Tibial nerve (tissue), 4 donors: ENCODE measurements at regions not wholly inside any gene's neighbourhood (a gene's known extent, or its start where the extent isn't known, plus 50 kb on each side); places are given as distances from the start of the nearest gene placed in this dataset.

Source experiments
- DNase-seq, 2 donors: peaks; one replicate each; pipeline ENCODE4 v3.0.0-alpha.2; 2019; ENCODE audit warnings: low spot score in 2 of 2
- H3K27ac ChIP-seq, 4 donors: fragments of 200-600 bp; sonication (generic) in 3 of 4; one replicate each; pipeline ENCODE4 v1.5.1; 2017 to 2019; ENCODE audit warnings: mild to moderate bottlenecking in 1 of 4
- H3K27me3 ChIP-seq, 2 donors: fragments of 200-600 bp; sonication (generic) in 1 of 2; one replicate each; pipeline versions ENCODE4 v1.5.1 to v1.6.0; 2017 to 2019
- H3K36me3 ChIP-seq, 3 donors: fragments of 200-600 bp; sonication (generic); one replicate each; pipeline ENCODE4 v1.5.1; 2018 to 2019
- H3K4me1 ChIP-seq, 4 donors: fragments of 200-600 bp; sonication (generic) in 3 of 4; one replicate each; pipeline ENCODE4 v1.5.1; 2017 to 2019
- H3K4me3 ChIP-seq, 4 donors: fragments of 200-600 bp; sonication (generic) in 3 of 4; one replicate each; pipeline ENCODE4 v1.5.1; 2017 to 2019; ENCODE audit warnings: mild to moderate bottlenecking in 1 of 4, moderate library complexity in 1 of 4
- H3K9me3 ChIP-seq, 4 donors: fragments of 200-600 bp; sonication (generic) in 3 of 4; one replicate each; pipeline ENCODE4 v1.5.1; 2017 to 2019
- CTCF ChIP-seq, 5 experiments: fragments of 200-600 bp in 3 of 5; fragments of 450-650 bp in 2 of 5; sonication (generic) in 3 of 5; IDR thresholded peaks; one replicate each; pipeline ENCODE4 v1.5.1; 2016 to 2019; ENCODE audit warnings: antibody characterized with exemption in 5 of 5, mild to moderate bottlenecking in 3 of 5, moderate library complexity in 2 of 5
- EP300 ChIP-seq, 2 donors: sonication (generic); formaldehyde crosslinking; IDR thresholded peaks; one replicate each; pipeline ENCODE4 v1.6.1; 2017; ENCODE audit warnings: antibody characterized with exemption in 2 of 2, mild to moderate bottlenecking in 1 of 2
- POLR2A ChIP-seq, 2 donors: fragments of 450-650 bp; IDR thresholded peaks; one replicate each; pipeline ENCODE4 v1.6.1; 2017; ENCODE audit warnings: antibody characterized with exemption in 2 of 2, mild to moderate bottlenecking in 2 of 2, moderate library complexity in 2 of 2
- WGBS, 2 donors: methylation state at CpG; one replicate each; pipeline ENCODE4 v1.1.5; 2018; 5-methylcytosine and 5-hydroxymethylcytosine counted together

- H3K4me3 ChIP-seq, result no peak overlapping the region
- 71 to 84% methylated on average over 3 of the region's 3 CpGs for WGBS, 2 donors
- no peak for TF ChIP-seq EP300 (IDR thresholded peaks at IDR 0.05)
- TF ChIP-seq CTCF (IDR thresholded peaks at IDR 0.05), result no peak
- TF ChIP-seq POLR2A (IDR thresholded peaks at IDR 0.05), result no peak
- no peaks in the 10 kb centered on the region for H3K27me3 ChIP-seq
- no peaks in the 10 kb centered on the region for H3K36me3 ChIP-seq
- DNase-seq, result no peak
- peaks cover 0 to 19% (median 0%) of the 10 kb centered on the region in 4 donors for H3K9me3 ChIP-seq
- H3K27ac ChIP-seq, result no peak overlapping the region
- no peaks in the 10 kb centered on the region for H3K4me1 ChIP-seq
Measured at GRCh38 chr2:149972066-149972465, 384.5 kb upstream of the MMADHC start.

GRCh38 chr2:149954981-149955600 is 367.5 kb upstream of the MMADHC start:
- TF ChIP-seq CTCF (IDR thresholded peaks at IDR 0.05), result no peak
- no peak for TF ChIP-seq EP300 (IDR thresholded peaks at IDR 0.05)
- TF ChIP-seq POLR2A (IDR thresholded peaks at IDR 0.05), result no peak
- H3K27ac ChIP-seq, result no peak overlapping the region
- WGBS, 2 donors, result 25 to 34% methylated on average over 6 of the region's 6 CpGs
- H3K4me1 ChIP-seq, result peaks cover 0 to 10% (median 0%) of the 10 kb centered on the region in 4 donors
- no peak for DNase-seq
- no peaks in the 10 kb centered on the region for H3K36me3 ChIP-seq
- peaks cover 0 to 4% (median 0%) of the 10 kb centered on the region in 4 donors for H3K9me3 ChIP-seq
- H3K27me3 ChIP-seq, result no peaks in the 10 kb centered on the region
- no peak overlapping the region for H3K4me3 ChIP-seq

- Histone ChIP-seq H3K4me3 (no peak overlapping the region), H3K27ac (no peak overlapping the region), H3K36me3 (no peaks in the 10 kb centered on the region), H3K4me1 (peaks cover 0 to 10% (median 0%) of the 10 kb centered on the region in 4 donors), H3K27me3 (no peaks in the 10 kb centered on the region), H3K9me3 (no peaks in the 10 kb centered on the region)
- TF ChIP-seq EP300 (IDR thresholded peaks at IDR 0.05), result no peak
- TF ChIP-seq CTCF (IDR thresholded peaks at IDR 0.05), result no peak
- TF ChIP-seq POLR2A (IDR thresholded peaks at IDR 0.05), result no peak
- WGBS, 2 donors, result 81 to 90% methylated on average over 3 of the region's 3 CpGs
- DNase-seq, result no peak
Measured at GRCh38 chr2:149953627-149954026, 366.1 kb upstream of the MMADHC start.

- H3K9me3 ChIP-seq, result no peaks in the 10 kb centered on the region
- WGBS, 2 donors, result 79 to 88% methylated on average over 1 of the region's 1 CpG
- TF ChIP-seq POLR2A (IDR thresholded peaks at IDR 0.05), result no peak
- TF ChIP-seq CTCF (IDR thresholded peaks at IDR 0.05), result no peak
- TF ChIP-seq EP300 (IDR thresholded peaks at IDR 0.05), result no peak
- H3K27me3 ChIP-seq, result no peaks in the 10 kb centered on the region
- H3K4me3 ChIP-seq, result no peak overlapping the region
- no peak for DNase-seq
- H3K36me3 ChIP-seq, result no peaks in the 10 kb centered on the region
- H3K27ac ChIP-seq, result no peak overlapping the region
- H3K4me1 ChIP-seq, result no peaks in the 10 kb centered on the region
Measured at GRCh38 chr2:149931486-149931885, 343.9 kb upstream of the MMADHC start.

- Histone ChIP-seq H3K9me3 (no peaks in the 10 kb centered on the region), H3K4me3 (no peak overlapping the region), H3K4me1 (no peaks in the 10 kb centered on the region), H3K36me3 (no peaks in the 10 kb centered on the region), H3K27ac (no peak overlapping the region), H3K27me3 (no peaks in the 10 kb centered on the region)
- TF ChIP-seq POLR2A (IDR thresholded peaks at IDR 0.05) (no peak), EP300 (IDR thresholded peaks at IDR 0.05) (no peak), CTCF (IDR thresholded peaks at IDR 0.05) (no peak)
- DNase-seq, result no peak
- WGBS, 2 donors, result 46 to 70% methylated on average over 2 of the region's 2 CpGs
Measured at GRCh38 chr2:149928011-149928410, 340.4 kb upstream of the MMADHC start.
